GM21723 (cell line): ENCODE measurements at regions not wholly inside any gene's neighbourhood (a gene's known extent, or its start where the extent isn't known, plus 50 kb on each side); places are given as distances from the start of the nearest gene placed in this dataset.
"Not testable (repeated sequence)": the region's sequence is repeated elsewhere in the genome, so short reads cannot be mapped to it uniquely, and the experiment has no call there.

Experiments used
- ATAC-seq: cut with Tn5 transposase; IDR thresholded peaks from one replicate; pipeline ENCODE4 v1.9.1; 2021; ENCODE audit warnings: mild to moderate bottlenecking, moderate library complexity; ENCODE audit not compliant: unreplicated experiment

GRCh38 chr7:156516791-156517378 is 123.7 kb upstream of the RNF32 start:
- ATAC-seq = no peak

- no peak for ATAC-seq
Measured at GRCh38 chr7:156515911-156516790, 124.4 kb upstream of the RNF32 start.

GRCh38 chr7:156514851-156515250 is 125.7 kb upstream of the RNF32 start:
- ATAC-seq = no peak

- no peak for ATAC-seq
Measured at GRCh38 chr7:156511426-156511825, 129.1 kb upstream of the RNF32 start.

- no peak for ATAC-seq
Measured at GRCh38 chr7:156510966-156511365, 129.6 kb upstream of the RNF32 start.

GRCh38 chr7:156509216-156509615 is 131.4 kb upstream of the RNF32 start:
- ATAC-seq = no peak

- no peak for ATAC-seq
Measured at GRCh38 chr7:156505876-156506275, 134.7 kb upstream of the RNF32 start.

- ATAC-seq = no peak
Measured at GRCh38 chr7:156504687-156505545, 135.7 kb upstream of the RNF32 start.

- ATAC-seq = no peak
Measured at GRCh38 chr7:156504006-156504405, 136.6 kb upstream of the RNF32 start.

- ATAC-seq = no peak
Measured at GRCh38 chr7:156503196-156503595, 137.4 kb upstream of the RNF32 start.

GRCh38 chr7:156501815-156502214 is 138.8 kb upstream of the RNF32 start:
- ATAC-seq = not testable (repeated sequence)

- no peak for ATAC-seq
Measured at GRCh38 chr7:156499247-156499881, 141.2 kb upstream of the RNF32 start.

GRCh38 chr7:156497776-156498509 is 142.6 kb upstream of the RNF32 start:
- no peak for ATAC-seq

- ATAC-seq = no peak
Measured at GRCh38 chr7:156496865-156497264, 143.7 kb upstream of the RNF32 start.

- no peak for ATAC-seq
Measured at GRCh38 chr7:156496363-156496769, 144.2 kb upstream of the RNF32 start.

GRCh38 chr7:156494960-156495359 is 145.6 kb upstream of the RNF32 start:
- no peak for ATAC-seq

- ATAC-seq = no peak
Measured at GRCh38 chr7:156493942-156494341, 146.6 kb upstream of the RNF32 start.

- ATAC-seq = no peak
Measured at GRCh38 chr7:156492170-156492569, 148.4 kb upstream of the RNF32 start.

- ATAC-seq = no peak
Measured at GRCh38 chr7:156491435-156491834, 149.1 kb upstream of the RNF32 start.
